Bronchial epithelial cell (primary cell): ENCODE measurements at regions not wholly inside any gene's neighbourhood (a gene's known extent, or its start where the extent isn't known, plus 50 kb on each side); places are given as distances from the start of the nearest gene placed in this dataset.
"Not testable (repeated sequence)": the region's sequence is repeated elsewhere in the genome, so short reads cannot be mapped to it uniquely, and the experiment has no call there.

Source experiments
- DNase-seq: peaks from one replicate; pipeline ENCODE4 v3.0.0-alpha.2; 2010; ENCODE audit warnings: low read depth
- FAIRE-seq: peaks from 2 replicates; lab custom pipeline; 2011; peaks lifted over from hg19 to GRCh38; lab: Jason Lieb, UNC
- H3K27me3 ChIP-seq: 2 replicates; pipeline ENCODE4 v1.5.1; 2011; ENCODE audit warnings: low read length; ENCODE audit not compliant: control insufficient read depth, insufficient read depth
- H3K36me3 ChIP-seq: 2 replicates; pipeline ENCODE4 v1.5.1; 2011; ENCODE audit warnings: low read length; ENCODE audit not compliant: control insufficient read depth, insufficient read depth
- H3K4me3 ChIP-seq: 2 replicates; pipeline ENCODE4 v1.5.1; 2011; ENCODE audit warnings: mild to moderate bottlenecking, low read depth, low read length, control low read depth
- CTCF ChIP-seq: IDR thresholded peaks from 2 replicates; pipeline ENCODE4 v1.5.1; 2011; ENCODE audit warnings: mild to moderate bottlenecking, moderate library complexity, low read length, control low read depth, inconsistent platforms; ENCODE audit not compliant: insufficient read depth, severe bottlenecking

GRCh38 chr12:9306004-9306403, 97.8 kb upstream of the PZP start:
- H3K4me3 ChIP-seq, FAIRE-seq, H3K27me3 ChIP-seq, DNase-seq, H3K36me3 ChIP-seq: not testable (repeated sequence)

DNA sequence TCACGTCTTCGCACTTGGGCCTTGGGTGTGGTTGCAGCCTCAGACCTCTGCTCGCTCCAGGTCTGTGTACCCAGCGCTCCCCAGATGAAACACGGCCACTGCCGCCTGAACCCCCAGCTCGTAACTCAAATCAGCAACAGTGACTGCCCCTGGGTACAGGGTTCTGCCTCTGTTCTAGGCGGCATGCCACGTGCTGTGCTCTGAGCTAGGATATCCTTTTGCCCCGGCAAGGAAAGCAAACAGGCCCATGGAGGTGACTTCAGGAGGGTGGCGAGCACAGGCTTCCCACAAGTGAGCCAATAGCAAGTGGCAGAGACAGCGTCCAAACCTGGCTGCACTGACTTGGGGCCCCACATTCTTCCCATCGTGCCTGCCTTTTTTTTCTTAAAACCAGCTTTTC, 96.3 kb upstream of the PZP start:
- not testable (repeated sequence) for H3K27me3 ChIP-seq, H3K36me3 ChIP-seq, DNase-seq, H3K4me3 ChIP-seq, FAIRE-seq

- not testable (repeated sequence) for DNase-seq, H3K4me3 ChIP-seq, H3K27me3 ChIP-seq, FAIRE-seq, H3K36me3 ChIP-seq
Observed at GRCh38 chr12:9295872-9296271, 87.7 kb upstream of the PZP start.

DNA sequence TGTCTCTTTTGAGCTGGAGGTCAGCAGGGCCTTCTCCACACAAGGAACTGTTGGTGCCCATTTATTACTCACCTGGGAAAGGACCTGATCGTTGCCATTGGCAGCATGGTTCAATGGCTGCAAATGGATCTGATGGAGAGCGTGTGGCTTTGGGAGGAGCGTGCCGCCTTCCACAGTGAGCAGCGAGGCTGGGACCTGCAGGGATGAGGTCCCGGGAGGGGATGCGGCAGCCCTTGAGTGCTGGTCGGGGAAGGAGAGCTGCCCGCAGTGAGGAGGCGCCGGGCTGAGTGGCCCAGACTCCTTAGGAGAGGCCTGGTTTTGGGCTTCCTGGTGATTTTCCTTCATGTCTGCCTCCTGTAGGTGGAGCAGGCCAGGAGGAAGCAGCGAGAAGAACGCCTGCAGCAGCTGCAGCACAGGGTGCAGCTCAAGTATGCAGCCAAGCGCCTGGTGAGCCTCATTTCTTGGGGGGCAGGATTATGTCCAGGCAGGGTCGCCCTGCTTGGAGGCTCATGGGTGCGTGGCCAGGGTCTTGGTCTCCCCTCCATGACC, 86.0 kb upstream of the PZP start:
- DNase-seq, H3K36me3 ChIP-seq, H3K27me3 ChIP-seq, FAIRE-seq, H3K4me3 ChIP-seq: not testable (repeated sequence)

GRCh38 chr12:9293391-9293790, 85.2 kb upstream of the PZP start:
- DNase-seq, H3K27me3 ChIP-seq, FAIRE-seq, H3K36me3 ChIP-seq, H3K4me3 ChIP-seq: not testable (repeated sequence)

DNA sequence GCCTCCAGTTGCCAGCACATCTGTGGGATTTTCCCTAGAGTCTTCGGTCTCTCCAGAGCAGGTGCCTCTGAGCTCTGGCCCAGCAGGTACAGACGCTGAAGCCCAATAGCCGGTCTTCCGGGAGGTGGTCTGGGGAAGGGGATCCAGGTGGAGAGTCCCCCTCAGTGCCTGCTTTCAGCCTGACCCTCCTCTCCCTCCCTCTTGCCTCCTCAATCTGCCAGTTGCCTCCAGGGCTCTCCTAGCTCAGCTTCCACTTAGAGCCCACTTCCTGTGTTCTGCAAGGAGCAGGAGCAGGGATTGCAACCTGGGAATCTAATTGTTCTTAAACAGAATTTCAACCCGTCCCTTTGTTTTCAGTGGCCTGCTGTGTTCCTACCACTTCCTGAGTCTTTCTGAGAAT, 81.8 kb upstream of the PZP start:
- not testable (repeated sequence) for FAIRE-seq, H3K4me3 ChIP-seq, H3K27me3 ChIP-seq, DNase-seq, H3K36me3 ChIP-seq

DNA sequence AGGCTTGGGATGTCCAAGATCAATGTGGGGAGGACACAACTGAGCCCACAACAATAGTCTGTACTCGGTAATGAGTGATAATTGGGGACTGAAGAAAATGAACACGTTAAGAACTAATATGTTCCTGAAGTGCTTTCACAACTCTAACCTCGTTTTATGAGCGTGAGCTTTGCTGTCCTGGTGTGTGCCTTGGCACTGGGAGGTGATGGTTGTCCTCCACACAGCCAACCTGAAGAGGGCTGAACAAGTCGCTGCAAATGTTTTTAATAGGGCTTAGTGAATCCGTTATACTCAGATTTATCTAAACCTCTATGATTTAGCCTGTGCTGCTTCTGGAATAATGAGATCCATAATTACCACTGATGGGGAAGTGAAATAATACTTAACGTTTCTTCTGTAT, 76.5 kb upstream of the PZP start:
- not testable (repeated sequence) for FAIRE-seq, H3K27me3 ChIP-seq, H3K36me3 ChIP-seq, H3K4me3 ChIP-seq, DNase-seq

DNA sequence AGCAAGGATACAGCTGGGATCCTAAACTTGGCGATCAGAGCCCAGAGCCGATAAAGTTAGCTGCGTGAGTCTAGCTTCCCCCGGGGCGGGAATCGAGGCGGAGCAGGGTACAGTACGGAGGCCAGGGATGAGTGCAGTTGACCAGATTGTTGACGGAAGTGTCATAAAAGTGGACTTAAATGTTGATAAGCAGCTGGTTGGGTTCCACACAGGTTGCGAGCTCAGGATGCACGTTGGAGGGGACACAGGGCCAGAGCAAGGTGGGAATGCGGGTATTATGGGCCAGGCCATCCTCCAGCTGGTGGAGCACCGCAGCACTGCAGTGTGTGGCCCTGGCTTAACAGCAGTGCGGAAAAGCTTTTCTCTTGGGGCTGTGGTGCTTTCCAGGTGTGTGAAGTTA, 76.0 kb upstream of the PZP start:
- peak; percentile 11 for TF ChIP-seq CTCF
- DNase-seq, FAIRE-seq, H3K27me3 ChIP-seq, H3K36me3 ChIP-seq: not testable (repeated sequence)
- peak overlapping the region; percentile 53 for H3K4me3 ChIP-seq

- peak; percentile 62 for DNase-seq
- H3K27me3 ChIP-seq, FAIRE-seq, H3K36me3 ChIP-seq: not testable (repeated sequence)
- H3K4me3 ChIP-seq = peak overlapping the region; percentile 53
Observed at GRCh38 chr12:9283346-9284095, 75.3 kb upstream of the PZP start.

DNA sequence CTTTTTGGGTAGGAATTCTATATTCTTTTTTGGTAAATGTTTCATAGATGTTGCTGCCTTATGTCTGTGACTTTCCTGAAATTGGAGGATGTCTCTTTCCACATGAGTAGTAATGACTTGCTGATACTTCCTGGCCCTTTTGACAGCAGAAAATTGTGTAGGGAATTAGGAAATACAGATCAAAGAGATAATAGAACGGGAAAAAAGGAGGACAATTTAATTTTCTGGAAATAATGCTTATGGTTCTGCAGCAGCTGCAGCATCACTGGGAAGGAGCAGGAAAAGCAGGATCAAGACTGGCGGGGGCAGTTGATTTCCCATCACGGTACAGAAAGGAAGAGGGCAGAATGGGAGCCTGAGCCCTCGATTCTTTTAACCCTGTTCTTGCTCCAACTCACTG, 68.8 kb upstream of the PZP start:
- DNase-seq (no peak), FAIRE-seq (no peak)
- H3K36me3 ChIP-seq = no peaks in the 10 kb centered on the region
- TF ChIP-seq CTCF = no peak
- no peak overlapping the region for H3K4me3 ChIP-seq
- no peaks in the 10 kb centered on the region for H3K27me3 ChIP-seq
